CD4-positive, alpha-beta T cell treated with Interleukin-17A for 4 hours (primary cell): ENCODE measurements at regions not wholly inside any gene's neighbourhood (a gene's known extent, or its start where the extent isn't known, plus 50 kb on each side); places are given as distances from the start of the nearest gene placed in this dataset.
"Not testable (repeated sequence)": the region's sequence is repeated elsewhere in the genome, so short reads cannot be mapped to it uniquely, and the experiment has no call there.

Source experiments
- DNase-seq: peaks from one replicate; pipeline ENCODE4 v3.0.0-alpha.2; 2020; ENCODE audit warnings: mixed read lengths

GRCh38 chr17:77558846-77559626 lies 399.5 kb upstream of the TNRC6C start:
- DNase-seq, result no peak

GRCh38 chr17:77560381-77560780 lies 398.1 kb upstream of the TNRC6C start:
- DNase-seq, result no peak

GRCh38 chr17:77560841-77561240 lies 397.7 kb upstream of the TNRC6C start:
- no peak for DNase-seq

GRCh38 chr17:77562361-77562760 lies 396.1 kb upstream of the TNRC6C start:
- DNase-seq, result not testable (repeated sequence)

GRCh38 chr17:77563439-77564102 lies 394.9 kb upstream of the TNRC6C start:
- no peak for DNase-seq

GRCh38 chr17:77564278-77564920 lies 394.1 kb upstream of the TNRC6C start:
- DNase-seq, result no peak

GRCh38 chr17:77565166-77565565 lies 393.3 kb upstream of the TNRC6C start:
- DNase-seq, result no peak

- no peak for DNase-seq
Measured at GRCh38 chr17:77566151-77566550, 392.4 kb upstream of the TNRC6C start.

- DNase-seq, result no peak
Measured at GRCh38 chr17:77566566-77567138, 391.9 kb upstream of the TNRC6C start.

GRCh38 chr17:77568540-77568939 lies 390.0 kb upstream of the TNRC6C start:
- no peak for DNase-seq

GRCh38 chr17:77569846-77570564 lies 388.5 kb upstream of the TNRC6C start:
- DNase-seq, result no peak

- no peak for DNase-seq
Measured at GRCh38 chr17:77570565-77570898, 388.0 kb upstream of the TNRC6C start.

GRCh38 chr17:77571155-77571981 lies 387.1 kb upstream of the TNRC6C start:
- DNase-seq, result peak; percentile 39

GRCh38 chr17:77572065-77572601 lies 386.4 kb upstream of the TNRC6C start:
- no peak for DNase-seq

GRCh38 chr17:77572851-77573250 lies 385.7 kb upstream of the TNRC6C start:
- DNase-seq, result no peak

GRCh38 chr17:77577491-77577890 lies 381.0 kb upstream of the TNRC6C start:
- DNase-seq, result no peak

GRCh38 chr17:77579131-77579530 lies 379.4 kb upstream of the TNRC6C start:
- DNase-seq, result no peak

- DNase-seq, result no peak
Measured at GRCh38 chr17:77579682-77580081, 378.8 kb upstream of the TNRC6C start.

- DNase-seq, result no peak
Measured at GRCh38 chr17:77580531-77581270, 377.8 kb upstream of the TNRC6C start.

- no peak for DNase-seq
Measured at GRCh38 chr17:77581480-77581879, 377.0 kb upstream of the TNRC6C start.
